Coronary artery (tissue), 2 donors: ENCODE measurements at regions not wholly inside any gene's neighbourhood (a gene's known extent, or its start where the extent isn't known, plus 50 kb on each side); places are given as distances from the start of the nearest gene placed in this dataset.

Experiments used
- DNase-seq: peaks from one replicate; pipeline ENCODE4 v3.0.0-alpha.2; 2017; ENCODE audit warnings: low spot score
- H3K27ac ChIP-seq, 2 donors: fragments of 200-600 bp; sonication (generic); one replicate each; pipeline ENCODE4 v1.5.1; 2016 to 2019
- H3K4me3 ChIP-seq: fragments of 200-600 bp; sonication (generic); 2 replicates; pipeline ENCODE4 v1.5.1; 2016; ENCODE audit warnings: mild to moderate bottlenecking, moderate library complexity
- CTCF ChIP-seq: fragments of 200-600 bp; sonication (generic); IDR thresholded peaks from one replicate; pipeline ENCODE4 v1.5.1; 2019; ENCODE audit warnings: antibody characterized with exemption

- no peak for DNase-seq
- Histone ChIP-seq H3K4me3 (no peak overlapping the region), H3K27ac (no peak overlapping the region)
- no peak for TF ChIP-seq CTCF
Observed at GRCh38 chr12:111275308-111275707, 93.6 kb downstream of the PHETA1 start.

- H3K27ac ChIP-seq = no peak overlapping the region
- no peak for DNase-seq
- no peak overlapping the region for H3K4me3 ChIP-seq
- TF ChIP-seq CTCF = no peak
Observed at GRCh38 chr12:111274777-111275176, 94.1 kb downstream of the PHETA1 start.

- no peak for DNase-seq
- H3K27ac ChIP-seq = no peak overlapping the region
- no peak overlapping the region for H3K4me3 ChIP-seq
- TF ChIP-seq CTCF = no peak
Observed at GRCh38 chr12:111271674-111272418, 97.0 kb downstream of the PHETA1 start.

- TF ChIP-seq CTCF = no peak
- H3K4me3 ChIP-seq = no peak overlapping the region
- no peak for DNase-seq
- no peak overlapping the region for H3K27ac ChIP-seq
Observed at GRCh38 chr12:111270774-111271173, 98.1 kb downstream of the PHETA1 start.

GRCh38 chr12:111270239-111270638 lies 98.7 kb downstream of the PHETA1 start:
- TF ChIP-seq CTCF = no peak
- no peak for DNase-seq
- no peak overlapping the region for H3K27ac ChIP-seq
- no peak overlapping the region for H3K4me3 ChIP-seq

- H3K4me3 ChIP-seq = no peak overlapping the region
- H3K27ac ChIP-seq = no peak overlapping the region
- no peak for TF ChIP-seq CTCF
- DNase-seq = no peak
Observed at GRCh38 chr12:111269718-111270117, 99.2 kb downstream of the PHETA1 start.
